ENCODE measurements at regions not wholly inside any gene's neighbourhood (a gene's known extent, or its start where the extent isn't known, plus 50 kb on each side); places are given as distances from the start of the nearest gene placed in this dataset.

DNA sequence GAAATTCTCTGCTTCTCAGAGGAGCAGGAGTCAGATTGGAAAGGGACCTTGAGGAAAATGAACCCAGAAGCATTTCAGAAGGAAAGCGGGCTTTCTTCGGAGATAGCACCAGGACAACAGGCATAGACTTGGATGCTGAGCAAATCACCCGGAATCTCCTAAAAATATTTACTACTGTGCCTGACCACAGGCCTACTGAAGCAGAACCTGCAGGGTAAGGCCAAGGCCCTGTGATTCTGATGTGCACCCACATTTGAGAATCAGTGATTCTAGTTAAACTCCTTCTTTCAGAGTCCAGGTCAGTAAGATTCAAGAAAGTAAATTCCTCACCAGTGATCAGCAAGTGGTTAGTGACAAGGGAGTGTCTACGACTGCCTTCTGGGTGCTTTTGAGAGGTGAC is 307.3 kb upstream of the DUSP10 start:
- TF ChIP-seq POLR2AphosphoS5 (IDR thresholded peaks at IDR 0.05) (no peak), POLR2A (IDR thresholded peaks at IDR 0.05) (no peak)
- TF ChIP-seq, protein P1, sequence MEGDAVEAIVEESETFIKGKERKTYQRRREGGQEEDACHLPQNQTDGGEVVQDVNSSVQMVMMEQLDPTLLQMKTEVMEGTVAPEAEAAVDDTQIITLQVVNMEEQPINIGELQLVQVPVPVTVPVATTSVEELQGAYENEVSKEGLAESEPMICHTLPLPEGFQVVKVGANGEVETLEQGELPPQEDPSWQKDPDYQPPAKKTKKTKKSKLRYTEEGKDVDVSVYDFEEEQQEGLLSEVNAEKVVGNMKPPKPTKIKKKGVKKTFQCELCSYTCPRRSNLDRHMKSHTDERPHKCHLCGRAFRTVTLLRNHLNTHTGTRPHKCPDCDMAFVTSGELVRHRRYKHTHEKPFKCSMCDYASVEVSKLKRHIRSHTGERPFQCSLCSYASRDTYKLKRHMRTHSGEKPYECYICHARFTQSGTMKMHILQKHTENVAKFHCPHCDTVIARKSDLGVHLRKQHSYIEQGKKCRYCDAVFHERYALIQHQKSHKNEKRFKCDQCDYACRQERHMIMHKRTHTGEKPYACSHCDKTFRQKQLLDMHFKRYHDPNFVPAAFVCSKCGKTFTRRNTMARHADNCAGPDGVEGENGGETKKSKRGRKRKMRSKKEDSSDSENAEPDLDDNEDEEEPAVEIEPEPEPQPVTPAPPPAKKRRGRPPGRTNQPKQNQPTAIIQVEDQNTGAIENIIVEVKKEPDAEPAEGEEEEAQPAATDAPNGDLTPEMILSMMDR (IDR thresholded peaks at IDR 0.05 in 8 of 11, conservative IDR thresholded peaks at IDR 0.05 in 3 of 11), result no peak
- Histone ChIP-seq H3K27me3 (replicated peaks in 1 of 7) (no peaks in the 10 kb centered on the region), H3K9me3 (no peaks in the 10 kb centered on the region), H3K4me1 (no peaks in the 10 kb centered on the region), H3K27ac (no peak overlapping the region), H3K36me3 (no peaks in the 10 kb centered on the region), H3K4me3 (no peak overlapping the region)
- intact Hi-C loops (cut with DNase I; ENCODE audit: low total_unique reads), result no loop called here
- 89 to 100% (median 96%) methylated on average over 3 to 4 of the region's 4 CpGs for WGBS, 5 donors
- DNase-seq, result no peak

DNA sequence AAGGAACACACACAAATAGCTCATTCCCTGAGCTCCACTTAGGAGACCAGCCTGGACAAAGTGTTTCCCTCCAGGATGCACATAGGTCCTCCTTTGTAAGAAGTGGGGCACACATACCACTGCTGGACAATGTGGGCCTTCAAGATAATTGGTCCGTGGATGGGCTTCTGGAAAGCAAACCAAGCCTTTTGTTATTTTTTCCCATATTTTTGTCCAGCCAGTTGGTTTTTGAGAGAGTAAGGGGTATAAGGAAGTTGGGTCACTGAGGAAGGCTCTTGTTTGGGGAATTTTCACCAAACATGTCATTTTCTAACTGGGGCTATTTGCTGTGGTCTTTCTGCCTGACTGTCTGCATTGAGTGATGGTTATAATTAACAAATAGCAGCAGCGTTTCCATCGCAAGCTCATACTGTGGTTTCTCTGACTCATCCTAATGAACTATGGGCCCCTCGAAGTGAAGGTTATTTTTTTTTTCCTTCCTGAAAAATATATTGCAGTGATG is 306.3 kb upstream of the DUSP10 start:
- 26 to 41% (median 30%) methylated on average over 4 of the region's 4 CpGs for WGBS, 5 donors

DNA sequence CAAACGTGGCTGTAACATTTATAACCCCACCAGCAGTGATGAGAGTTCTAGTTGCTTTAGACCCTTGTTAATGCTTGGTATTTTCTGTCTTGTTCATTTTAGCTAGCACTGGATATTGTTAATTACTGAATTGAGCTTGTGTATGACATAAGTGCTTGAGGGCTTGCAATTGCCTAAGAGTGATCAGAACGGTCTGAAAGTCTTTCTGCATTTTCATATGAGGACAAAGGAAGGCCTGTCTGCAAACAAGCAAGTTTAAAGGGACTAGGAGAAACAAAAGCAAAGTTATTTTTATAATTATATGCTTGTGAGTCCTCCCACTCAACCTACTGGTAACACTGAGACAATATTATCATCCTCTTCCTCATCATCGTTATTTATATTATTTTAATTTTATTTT is 305.5 kb upstream of the DUSP10 start:
- no peaks in the 10 kb centered on the region for H3K4me1 ChIP-seq
- no peak overlapping the region for H3K27ac ChIP-seq
- no peaks in the 10 kb centered on the region for H3K9me3 ChIP-seq
- H3K36me3 ChIP-seq, result no peaks in the 10 kb centered on the region
- no peak overlapping the region for H3K4me3 ChIP-seq
- intact Hi-C loops (cut with DNase I; ENCODE audit: low total_unique reads), result no loop called here
- no peak for DNase-seq
- 70 to 89% (median 75%) methylated on average over 3 of the region's 3 CpGs for WGBS, 5 donors
- H3K27me3 ChIP-seq (replicated peaks in 1 of 7), result no peaks in the 10 kb centered on the region
- TF ChIP-seq, protein P1 (IDR thresholded peaks at IDR 0.05 in 8 of 11, conservative IDR thresholded peaks at IDR 0.05 in 3 of 11), result no peak

More for the DNA sequence above, 306.3 kb upstream of the DUSP10 start:
- no peak overlapping the region for H3K27ac ChIP-seq
- no peaks in the 10 kb centered on the region for H3K4me1 ChIP-seq
- intact Hi-C loops (cut with DNase I; ENCODE audit: low total_unique reads), result no loop called here
- no peaks in the 10 kb centered on the region for H3K36me3 ChIP-seq
- no peak for DNase-seq
- H3K27me3 ChIP-seq (replicated peaks in 1 of 7), result no peaks in the 10 kb centered on the region
- no peak for TF ChIP-seq POLR2A (IDR thresholded peaks at IDR 0.05)
- TF ChIP-seq POLR2AphosphoS5 (IDR thresholded peaks at IDR 0.05), result no peak
- TF ChIP-seq, protein P1 (IDR thresholded peaks at IDR 0.05 in 8 of 11, conservative IDR thresholded peaks at IDR 0.05 in 3 of 11), result no peak
- H3K9me3 ChIP-seq, result no peaks in the 10 kb centered on the region
- no peak overlapping the region for H3K4me3 ChIP-seq

GRCh38 chr1:222046684-222047263 is 304.9 kb upstream of the DUSP10 start:
- Histone ChIP-seq H3K27ac (no peak overlapping the region), H3K9me3 (no peaks in the 10 kb centered on the region), H3K27me3 (replicated peaks in 1 of 7) (no peaks in the 10 kb centered on the region), H3K4me3 (no peak overlapping the region), H3K4me1 (no peaks in the 10 kb centered on the region), H3K36me3 (no peaks in the 10 kb centered on the region)
- DNase-seq, result no peak
- intact Hi-C loops (cut with DNase I; ENCODE audit: low total_unique reads), result no loop called here
- 63 to 76% (median 67%) methylated on average over 3 of the region's 3 CpGs for WGBS, 5 donors
- TF ChIP-seq POLR2A (IDR thresholded peaks at IDR 0.05), result no peak
- no peak for TF ChIP-seq POLR2AphosphoS5 (IDR thresholded peaks at IDR 0.05)
- TF ChIP-seq, protein P1 (IDR thresholded peaks at IDR 0.05 in 8 of 11, conservative IDR thresholded peaks at IDR 0.05 in 3 of 11), result no peak
